ENCODE measurements at regions not wholly inside any gene's neighbourhood (a gene's known extent, or its start where the extent isn't known, plus 50 kb on each side); places are given as distances from the start of the nearest gene placed in this dataset.

- TF ChIP-seq CTCF (optimal IDR thresholded peaks at IDR 0.05 in 1 of 3, IDR thresholded peaks at IDR 0.05 in 1 of 3, conservative IDR thresholded peaks at IDR 0.05 in 1 of 3; ENCODE audit: extremely low read depth in 1 of 3, insufficient read depth in 2 of 3, low read length in 3 of 3) (no peak), EZH2 (IDR thresholded peaks at IDR 0.05; ENCODE audit: low read length) (no peak)
- H3K9me1 ChIP-seq (ENCODE audit: control insufficient read depth, extremely low read depth, insufficient read depth, low read length): no peaks in the 10 kb centered on the region
- no peaks in the 10 kb centered on the region for H3K9me3 ChIP-seq (ENCODE audit: control insufficient read depth, low read depth, low read length)
- DNase-seq (ENCODE audit: low read depth, low spot score): no peak
- H3K9ac ChIP-seq (ENCODE audit: control insufficient read depth, extremely low read depth, insufficient read depth, low read length): no peak overlapping the region
- H3K4me1 ChIP-seq (ENCODE audit: control insufficient read depth, extremely low read depth, insufficient read depth, low read length): no peaks in the 10 kb centered on the region
- no peak overlapping the region for H3K4me2 ChIP-seq (ENCODE audit: control insufficient read depth, extremely low read depth, insufficient read depth, low read depth, low read length)
- H3K27ac ChIP-seq (ENCODE audit: control insufficient read depth, insufficient read depth, low read length): no peak overlapping the region
- no peaks in the 10 kb centered on the region for H3K36me3 ChIP-seq (ENCODE audit: control insufficient read depth in 2 of 2, extremely low read depth in 1 of 2, insufficient read depth in 2 of 2, low read length in 2 of 2)
- dilution Hi-C loops (cut with MboI; ENCODE audit: extremely low pct_ligation_motif_present, low sequenced_read_pairs): no loop called here
- no peak for FAIRE-seq
- H2AFZ ChIP-seq (ENCODE audit: control insufficient read depth, low read length): no peak overlapping the region
- no peaks in the 10 kb centered on the region for H3K27me3 ChIP-seq (ENCODE audit: control insufficient read depth, extremely low read depth, insufficient read depth, low read length)
- no peak overlapping the region for H3K4me3 ChIP-seq (ENCODE audit: control insufficient read depth in 2 of 3, extremely low read depth in 1 of 3, insufficient read depth in 2 of 3, low read depth in 1 of 3, low read length in 3 of 3)
- H3K79me2 ChIP-seq (ENCODE audit: control insufficient read depth, insufficient read depth, low read length): no peaks in the 10 kb centered on the region
- no peaks in the 10 kb centered on the region for H4K20me1 ChIP-seq (ENCODE audit: control insufficient read depth, extremely low read depth, insufficient read depth, low read length)
These were observed 308.6 kb upstream of the PROX1 start for GRCh38 chr1:213679153-213679552.

- no peaks in the 10 kb centered on the region for H3K27me3 ChIP-seq (ENCODE audit: control insufficient read depth, extremely low read depth, insufficient read depth, low read length)
- H3K9ac ChIP-seq (ENCODE audit: control insufficient read depth, extremely low read depth, insufficient read depth, low read length): no peak overlapping the region
- no peak overlapping the region for H3K4me3 ChIP-seq (ENCODE audit: control insufficient read depth in 2 of 3, extremely low read depth in 1 of 3, insufficient read depth in 2 of 3, low read depth in 1 of 3, low read length in 3 of 3)
- H2AFZ ChIP-seq (ENCODE audit: control insufficient read depth, low read length): no peak overlapping the region
- no peaks in the 10 kb centered on the region for H4K20me1 ChIP-seq (ENCODE audit: control insufficient read depth, extremely low read depth, insufficient read depth, low read length)
- no peaks in the 10 kb centered on the region for H3K9me1 ChIP-seq (ENCODE audit: control insufficient read depth, extremely low read depth, insufficient read depth, low read length)
- H3K27ac ChIP-seq (ENCODE audit: control insufficient read depth, insufficient read depth, low read length): no peak overlapping the region
- TF ChIP-seq EZH2 (IDR thresholded peaks at IDR 0.05; ENCODE audit: low read length): no peak
- TF ChIP-seq CTCF (optimal IDR thresholded peaks at IDR 0.05 in 1 of 3, IDR thresholded peaks at IDR 0.05 in 1 of 3, conservative IDR thresholded peaks at IDR 0.05 in 1 of 3; ENCODE audit: extremely low read depth in 1 of 3, insufficient read depth in 2 of 3, low read length in 3 of 3): no peak
- no peak for FAIRE-seq
- no peaks in the 10 kb centered on the region for H3K9me3 ChIP-seq (ENCODE audit: control insufficient read depth, low read depth, low read length)
- peaks cover 1% of the 10 kb centered on the region for H3K4me1 ChIP-seq (ENCODE audit: control insufficient read depth, extremely low read depth, insufficient read depth, low read length)
- H3K79me2 ChIP-seq (ENCODE audit: control insufficient read depth, insufficient read depth, low read length): no peaks in the 10 kb centered on the region
- dilution Hi-C loops (cut with MboI; ENCODE audit: extremely low pct_ligation_motif_present, low sequenced_read_pairs): no loop called here
- no peaks in the 10 kb centered on the region for H3K36me3 ChIP-seq (ENCODE audit: control insufficient read depth in 2 of 2, extremely low read depth in 1 of 2, insufficient read depth in 2 of 2, low read length in 2 of 2)
- no peak overlapping the region for H3K4me2 ChIP-seq (ENCODE audit: control insufficient read depth, extremely low read depth, insufficient read depth, low read depth, low read length)
- no peak for DNase-seq (ENCODE audit: low read depth, low spot score)
These were observed 307.0 kb upstream of the PROX1 start for GRCh38 chr1:213680677-213681325.
